A673 (cell line): ENCODE measurements at regions not wholly inside any gene's neighbourhood (a gene's known extent, or its start where the extent isn't known, plus 50 kb on each side); places are given as distances from the start of the nearest gene placed in this dataset.

Experiments used
- EZH2 ChIP-seq: fragments of 200-600 bp; sonication (generic); IDR thresholded peaks from 2 replicates; pipeline ENCODE4 v1.6.1; 2017; ENCODE audit warnings: borderline replicate concordance, low read depth, mild to moderate bottlenecking, mixed read lengths, antibody characterized with exemption, low read length; ENCODE audit not compliant: poor library complexity, severe bottlenecking
- TF ChIP-seq, protein P1 (sequence below): fragments of 300-800, 200-600 bp; sonication (generic); conservative IDR thresholded peaks from 2 replicates; pipeline ENCODE4 v1.5.1; 2017; ENCODE audit warnings: low read depth, mild to moderate bottlenecking, antibody characterized with exemption, low read length, moderate library complexity, mixed read lengths

DNA sequence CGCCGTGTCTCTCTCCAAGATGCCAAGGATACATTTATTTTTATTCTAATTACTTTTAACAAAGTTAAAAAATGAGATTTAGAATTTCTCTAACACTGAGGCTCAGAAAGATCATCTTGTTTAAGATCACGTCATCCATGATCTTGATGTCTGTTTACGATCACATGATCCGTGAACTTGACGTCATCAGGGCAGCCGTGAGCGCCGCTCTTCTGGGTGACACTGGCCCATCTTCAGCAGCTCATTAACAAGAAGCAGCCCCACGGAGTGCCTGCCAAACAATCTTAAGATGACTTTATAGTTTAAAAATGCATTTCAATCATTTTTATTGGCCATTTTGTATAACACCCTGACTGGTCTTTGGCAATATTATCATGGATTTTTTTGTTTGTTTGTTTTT is 291.1 kb upstream of the PRKCQ start:
- TF ChIP-seq, protein P1, sequence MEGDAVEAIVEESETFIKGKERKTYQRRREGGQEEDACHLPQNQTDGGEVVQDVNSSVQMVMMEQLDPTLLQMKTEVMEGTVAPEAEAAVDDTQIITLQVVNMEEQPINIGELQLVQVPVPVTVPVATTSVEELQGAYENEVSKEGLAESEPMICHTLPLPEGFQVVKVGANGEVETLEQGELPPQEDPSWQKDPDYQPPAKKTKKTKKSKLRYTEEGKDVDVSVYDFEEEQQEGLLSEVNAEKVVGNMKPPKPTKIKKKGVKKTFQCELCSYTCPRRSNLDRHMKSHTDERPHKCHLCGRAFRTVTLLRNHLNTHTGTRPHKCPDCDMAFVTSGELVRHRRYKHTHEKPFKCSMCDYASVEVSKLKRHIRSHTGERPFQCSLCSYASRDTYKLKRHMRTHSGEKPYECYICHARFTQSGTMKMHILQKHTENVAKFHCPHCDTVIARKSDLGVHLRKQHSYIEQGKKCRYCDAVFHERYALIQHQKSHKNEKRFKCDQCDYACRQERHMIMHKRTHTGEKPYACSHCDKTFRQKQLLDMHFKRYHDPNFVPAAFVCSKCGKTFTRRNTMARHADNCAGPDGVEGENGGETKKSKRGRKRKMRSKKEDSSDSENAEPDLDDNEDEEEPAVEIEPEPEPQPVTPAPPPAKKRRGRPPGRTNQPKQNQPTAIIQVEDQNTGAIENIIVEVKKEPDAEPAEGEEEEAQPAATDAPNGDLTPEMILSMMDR: no peak
- TF ChIP-seq EZH2: no peak
